Vagina (tissue), 2 donors: ENCODE measurements at regions not wholly inside any gene's neighbourhood (a gene's known extent, or its start where the extent isn't known, plus 50 kb on each side); places are given as distances from the start of the nearest gene placed in this dataset.

Source experiments
- CTCF ChIP-seq, 3 experiments: fragments of 450-650 bp in 2 of 3; fragments of 200-600 bp in 1 of 3; sonication (generic) in 1 of 3; IDR thresholded peaks; one replicate each; pipeline ENCODE4 v1.5.1; 2017 to 2019; ENCODE audit warnings: antibody characterized with exemption in 3 of 3, mild to moderate bottlenecking in 2 of 3, moderate library complexity in 2 of 3
- POLR2A ChIP-seq, 2 donors: fragments of 450-650 bp; IDR thresholded peaks; one replicate each; pipeline ENCODE4 v1.6.1; 2017; ENCODE audit warnings: antibody characterized with exemption in 2 of 2, mild to moderate bottlenecking in 2 of 2, moderate library complexity in 2 of 2

GRCh38 chr3:139185527-139185926 is 140.8 kb upstream of the PRR23C start:
- no peak for TF ChIP-seq CTCF (IDR thresholded peaks at IDR 0.05)
- no peak for TF ChIP-seq POLR2A (IDR thresholded peaks at IDR 0.05)
